22Rv1 (cell line): ENCODE measurements at regions not wholly inside any gene's neighbourhood (a gene's known extent, or its start where the extent isn't known, plus 50 kb on each side); places are given as distances from the start of the nearest gene placed in this dataset.

Source experiments
- ZFX ChIP-seq: fragments of 450-650 bp; IDR thresholded peaks from 2 replicates; pipeline ENCODE4 v1.6.1; 2017; ENCODE audit warnings: antibody characterized with exemption, borderline replicate concordance
- TF ChIP-seq, protein P1 (sequence below): fragments of 450-650 bp; IDR thresholded peaks from 2 replicates; pipeline ENCODE4 v1.5.1; 2017; ENCODE audit warnings: mild to moderate bottlenecking

GRCh38 chrY:19973012-19973411, 228.5 kb upstream of the KDM5D start:
- TF ChIP-seq, protein P1, sequence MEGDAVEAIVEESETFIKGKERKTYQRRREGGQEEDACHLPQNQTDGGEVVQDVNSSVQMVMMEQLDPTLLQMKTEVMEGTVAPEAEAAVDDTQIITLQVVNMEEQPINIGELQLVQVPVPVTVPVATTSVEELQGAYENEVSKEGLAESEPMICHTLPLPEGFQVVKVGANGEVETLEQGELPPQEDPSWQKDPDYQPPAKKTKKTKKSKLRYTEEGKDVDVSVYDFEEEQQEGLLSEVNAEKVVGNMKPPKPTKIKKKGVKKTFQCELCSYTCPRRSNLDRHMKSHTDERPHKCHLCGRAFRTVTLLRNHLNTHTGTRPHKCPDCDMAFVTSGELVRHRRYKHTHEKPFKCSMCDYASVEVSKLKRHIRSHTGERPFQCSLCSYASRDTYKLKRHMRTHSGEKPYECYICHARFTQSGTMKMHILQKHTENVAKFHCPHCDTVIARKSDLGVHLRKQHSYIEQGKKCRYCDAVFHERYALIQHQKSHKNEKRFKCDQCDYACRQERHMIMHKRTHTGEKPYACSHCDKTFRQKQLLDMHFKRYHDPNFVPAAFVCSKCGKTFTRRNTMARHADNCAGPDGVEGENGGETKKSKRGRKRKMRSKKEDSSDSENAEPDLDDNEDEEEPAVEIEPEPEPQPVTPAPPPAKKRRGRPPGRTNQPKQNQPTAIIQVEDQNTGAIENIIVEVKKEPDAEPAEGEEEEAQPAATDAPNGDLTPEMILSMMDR = no peak
- TF ChIP-seq ZFX = no peak
